Stimulated activated CD4-positive, alpha-beta T cell treated with anti-CD3 and anti-CD28 coated beads, Interleukin-1b, Interleukin-23, amount 100 ng/mL, for 1 hour (primary cell): ENCODE measurements at regions not wholly inside any gene's neighbourhood (a gene's known extent, or its start where the extent isn't known, plus 50 kb on each side); places are given as distances from the start of the nearest gene placed in this dataset.
"Not testable (repeated sequence)": the region's sequence is repeated elsewhere in the genome, so short reads cannot be mapped to it uniquely, and the experiment has no call there.

Experiments used
- DNase-seq, 2 donors: peaks; one replicate each; pipeline ENCODE4 v3.0.0-alpha.2; 2020; ENCODE audit warnings: low read depth in 2 of 2

- DNase-seq = no peak
These were observed 439.4 kb upstream of the PFKP start for GRCh38 chr10:2627969-2628368.

- DNase-seq = no peak
These were observed 442.3 kb upstream of the PFKP start for GRCh38 chr10:2625094-2625493.

- no peak for DNase-seq
These were observed 443.6 kb upstream of the PFKP start for GRCh38 chr10:2623675-2624274.

- DNase-seq = no peak
These were observed 446.4 kb upstream of the PFKP start for GRCh38 chr10:2620827-2621521.

GRCh38 chr10:2619916-2620315 lies 447.4 kb upstream of the PFKP start:
- no peak for DNase-seq

- no peak for DNase-seq
These were observed 447.9 kb upstream of the PFKP start for GRCh38 chr10:2619472-2619871.

- no peak for DNase-seq
These were observed 448.7 kb upstream of the PFKP start for GRCh38 chr10:2618690-2619089.

- no peak for DNase-seq
These were observed 451.1 kb upstream of the PFKP start for GRCh38 chr10:2616215-2616614.

- DNase-seq = no peak
These were observed 455.7 kb upstream of the PFKP start for GRCh38 chr10:2611603-2612002.

- no peak for DNase-seq
These were observed 456.4 kb upstream of the PFKP start for GRCh38 chr10:2610946-2611345.

- no peak for DNase-seq
These were observed 462.5 kb upstream of the PFKP start for GRCh38 chr10:2604891-2605290.

GRCh38 chr10:2599571-2599970 lies 467.8 kb upstream of the PFKP start:
- no peak for DNase-seq

- DNase-seq = no peak
These were observed 474.8 kb upstream of the PFKP start for GRCh38 chr10:2592360-2593160.

GRCh38 chr10:2589196-2589595 lies 478.2 kb upstream of the PFKP start:
- DNase-seq = no peak

GRCh38 chr10:2584385-2584784 lies 483.0 kb upstream of the PFKP start:
- DNase-seq = no peak

- DNase-seq = no peak
These were observed 490.5 kb upstream of the PFKP start for GRCh38 chr10:2576892-2577291.

GRCh38 chr10:2575460-2575859 lies 491.9 kb upstream of the PFKP start:
- no peak for DNase-seq

- DNase-seq = no peak
These were observed 494.7 kb upstream of the PFKP start for GRCh38 chr10:2572611-2573010.

GRCh38 chr10:2556883-2557282 lies 510.5 kb upstream of the PFKP start:
- no peak for DNase-seq

GRCh38 chr10:2548071-2548470 lies 519.3 kb upstream of the PFKP start:
- DNase-seq = no peak

- DNase-seq = no peak
These were observed 519.7 kb upstream of the PFKP start for GRCh38 chr10:2547606-2548005.

- DNase-seq = not testable (repeated sequence)
These were observed 520.5 kb upstream of the PFKP start for GRCh38 chr10:2546894-2547293.

- DNase-seq = no peak
These were observed 523.4 kb upstream of the PFKP start for GRCh38 chr10:2543974-2544373.
